Neural cell (in vitro differentiated cells): ENCODE measurements at regions not wholly inside any gene's neighbourhood (a gene's known extent, or its start where the extent isn't known, plus 50 kb on each side); places are given as distances from the start of the nearest gene placed in this dataset.

Experiments
- CTCF ChIP-seq: fragments of 450-650 bp; IDR thresholded peaks from 2 replicates; pipeline ENCODE4 v1.5.1; 2014; ENCODE audit warnings: antibody characterized with exemption, mild to moderate bottlenecking, moderate library complexity; ENCODE audit not compliant: poor library complexity, severe bottlenecking
- EP300 ChIP-seq: fragments of 450-650 bp; conservative IDR thresholded peaks from 2 replicates; pipeline ENCODE4 v1.6.1; 2014; ENCODE audit warnings: antibody characterized with exemption, mild to moderate bottlenecking, moderate library complexity; ENCODE audit not compliant: poor library complexity, severe bottlenecking
- POLR2AphosphoS5 ChIP-seq: IDR thresholded peaks from 2 replicates; pipeline ENCODE4 v1.6.1; 2012
- SMC3 ChIP-seq: fragments of 450-650 bp; conservative IDR thresholded peaks from 2 replicates; pipeline ENCODE4 v1.6.1; 2014; ENCODE audit warnings: antibody characterized with exemption, mild to moderate bottlenecking, moderate library complexity; ENCODE audit not compliant: poor library complexity
- TAF1 ChIP-seq: IDR thresholded peaks from 2 replicates; pipeline ENCODE4 v1.6.1; 2012; ENCODE audit warnings: low read depth

- no peak for TF ChIP-seq CTCF
- TF ChIP-seq TAF1 = no peak
- no peak for TF ChIP-seq EP300
- no peak for TF ChIP-seq SMC3
- no peak for TF ChIP-seq POLR2AphosphoS5
Measured at GRCh38 chr2:144130551-144130950, 389.4 kb downstream of the ZEB2 start.
